ENCODE measurements at regions not wholly inside any gene's neighbourhood (a gene's known extent, or its start where the extent isn't known, plus 50 kb on each side); places are given as distances from the start of the nearest gene placed in this dataset.

- Histone ChIP-seq H3K36me3 (replicated peaks in 1 of 2; ENCODE audit: control insufficient read depth in 1 of 2, insufficient read depth in 2 of 2, low read length in 1 of 2) (no peaks in the 10 kb centered on the region), H2AFZ (ENCODE audit: low read depth) (no peak overlapping the region), H3F3A (replicated peaks; ENCODE audit: insufficient read depth) (no peaks in the 10 kb centered on the region), H3K9me3 (no peaks in the 10 kb centered on the region), H3K27ac (ENCODE audit: low read depth in 2 of 2, low read length in 1 of 2) (no peak overlapping the region), H3K79me2 (ENCODE audit: insufficient read depth) (no peaks in the 10 kb centered on the region), H3K4me1 (ENCODE audit: control insufficient read depth in 1 of 2, insufficient read depth in 2 of 2, low read depth in 1 of 2, low read length in 1 of 2) (no peaks in the 10 kb centered on the region), H3K27me3 (ENCODE audit: insufficient read depth) (no peaks in the 10 kb centered on the region), H4K20me1 (ENCODE audit: insufficient read depth) (no peaks in the 10 kb centered on the region), H3K4me3 (ENCODE audit: low read depth in 2 of 2, low read length in 1 of 2) (no peak overlapping the region), H3K9me2 (no peaks in the 10 kb centered on the region), H3K4me2 (no peak overlapping the region), H3K9ac (no peak overlapping the region)
- CTCF ChIA-PET = interaction anchor here (1.5 kb wide), 1 partner anchor 104 kb away, joined by 3 read pairs; no protein-coding TSS in a partner anchor
- POLR2A ChIA-PET = no interaction called here
- TF ChIP-seq POLR2AphosphoS5 (IDR thresholded peaks at IDR 0.05; ENCODE audit: low read depth, low read length) = no peak
- WGBS (ENCODE audit: low lambda C conversion rate) = 62% methylated on average over 3 of the region's 5 CpGs
- DNase-seq = no peak
These were observed 296.8 kb upstream of the MKI67 start for GRCh38 chr10:128422999-128423398.

- Histone ChIP-seq H2AFZ (ENCODE audit: low read depth) (no peak overlapping the region), H3K9me3 (no peaks in the 10 kb centered on the region), H3K4me2 (no peak overlapping the region), H3F3A (replicated peaks; ENCODE audit: insufficient read depth) (no peaks in the 10 kb centered on the region), H3K27ac (ENCODE audit: low read depth in 2 of 2, low read length in 1 of 2) (no peak overlapping the region), H3K4me1 (ENCODE audit: control insufficient read depth in 1 of 2, insufficient read depth in 2 of 2, low read depth in 1 of 2, low read length in 1 of 2) (no peaks in the 10 kb centered on the region), H3K27me3 (ENCODE audit: insufficient read depth) (no peaks in the 10 kb centered on the region), H3K9me2 (no peaks in the 10 kb centered on the region), H4K20me1 (ENCODE audit: insufficient read depth) (no peaks in the 10 kb centered on the region), H3K9ac (no peak overlapping the region), H3K36me3 (replicated peaks in 1 of 2; ENCODE audit: control insufficient read depth in 1 of 2, insufficient read depth in 2 of 2, low read length in 1 of 2) (no peaks in the 10 kb centered on the region), H3K4me3 (ENCODE audit: low read depth in 2 of 2, low read length in 1 of 2) (no peak overlapping the region), H3K79me2 (ENCODE audit: insufficient read depth) (no peaks in the 10 kb centered on the region)
- WGBS (ENCODE audit: low lambda C conversion rate) = 47% methylated on average over 10 of the region's 10 CpGs
- POLR2A ChIA-PET = no interaction called here
- DNase-seq = no peak
- CTCF ChIA-PET = no interaction called here
- no peak for TF ChIP-seq RAD21 (IDR thresholded peaks at IDR 0.05; ENCODE audit: low read length)
These were observed 303.1 kb upstream of the MKI67 start for GRCh38 chr10:128429321-128429720.

GRCh38 chr10:128429835-128430513, 303.8 kb upstream of the MKI67 start:
- no peaks in the 10 kb centered on the region for H4K20me1 ChIP-seq (ENCODE audit: insufficient read depth)
- H3K4me1 ChIP-seq (ENCODE audit: control insufficient read depth in 1 of 2, insufficient read depth in 2 of 2, low read depth in 1 of 2, low read length in 1 of 2) = no peaks in the 10 kb centered on the region
- H3K4me3 ChIP-seq (ENCODE audit: low read depth in 2 of 2, low read length in 1 of 2) = no peak overlapping the region
- H3K9ac ChIP-seq = no peak overlapping the region
- H3K27ac ChIP-seq (ENCODE audit: low read depth in 2 of 2, low read length in 1 of 2) = no peak overlapping the region
- H3K27me3 ChIP-seq (ENCODE audit: insufficient read depth) = no peaks in the 10 kb centered on the region
- no peaks in the 10 kb centered on the region for H3K9me2 ChIP-seq
- DNase-seq = no peak
- no peaks in the 10 kb centered on the region for H3K9me3 ChIP-seq
- TF ChIP-seq FOXM1 (IDR thresholded peaks at IDR 0.05; ENCODE audit: low read depth) = no peak
- no peak for TF ChIP-seq JUND (IDR thresholded peaks at IDR 0.05)
- TF ChIP-seq MAX (IDR thresholded peaks at IDR 0.05; ENCODE audit: low read depth) = no peak
- TF ChIP-seq FOSL2 (IDR thresholded peaks at IDR 0.05; ENCODE audit: borderline replicate concordance, low read depth) = no peak
- TF ChIP-seq MXI1 (IDR thresholded peaks at IDR 0.05; ENCODE audit: low read depth, low read length) = no peak
- TF ChIP-seq PBX3 (IDR thresholded peaks at IDR 0.05) = no peak
- TF ChIP-seq SIN3A (IDR thresholded peaks at IDR 0.05; ENCODE audit: borderline replicate concordance, low read depth, low read length) = no peak
- TF ChIP-seq GATA2 (CRISPR knock-in tag; IDR thresholded peaks at IDR 0.05) = no peak
- no peak for TF ChIP-seq TAF1 (IDR thresholded peaks at IDR 0.05; ENCODE audit: borderline replicate concordance, low read depth, low read length)
- no peak for TF ChIP-seq SMC3 (IDR thresholded peaks at IDR 0.05; ENCODE audit: low read depth, low read length)
- TF ChIP-seq RCOR1 (IDR thresholded peaks at IDR 0.05; ENCODE audit: low read length) = no peak
- no peak for TF ChIP-seq RXRA (IDR thresholded peaks at IDR 0.05; ENCODE audit: borderline replicate concordance, low read depth)
- TF ChIP-seq ZBTB33 (IDR thresholded peaks at IDR 0.05; ENCODE audit: borderline replicate concordance, low read depth) = no peak
- H3K4me2 ChIP-seq = no peak overlapping the region
- H3F3A ChIP-seq (replicated peaks; ENCODE audit: insufficient read depth) = no peaks in the 10 kb centered on the region
- CTCF ChIA-PET = no interaction called here
- no peak overlapping the region for H2AFZ ChIP-seq (ENCODE audit: low read depth)
- H3K79me2 ChIP-seq (ENCODE audit: insufficient read depth) = no peaks in the 10 kb centered on the region
- H3K36me3 ChIP-seq (replicated peaks in 1 of 2; ENCODE audit: control insufficient read depth in 1 of 2, insufficient read depth in 2 of 2, low read length in 1 of 2) = no peaks in the 10 kb centered on the region
- 56% methylated on average over 20 of the region's 33 CpGs for WGBS (ENCODE audit: low lambda C conversion rate)
- POLR2A ChIA-PET = no interaction called here
